ENCODE measurements at regions not wholly inside any gene's neighbourhood (a gene's known extent, or its start where the extent isn't known, plus 50 kb on each side); places are given as distances from the start of the nearest gene placed in this dataset.

DNA sequence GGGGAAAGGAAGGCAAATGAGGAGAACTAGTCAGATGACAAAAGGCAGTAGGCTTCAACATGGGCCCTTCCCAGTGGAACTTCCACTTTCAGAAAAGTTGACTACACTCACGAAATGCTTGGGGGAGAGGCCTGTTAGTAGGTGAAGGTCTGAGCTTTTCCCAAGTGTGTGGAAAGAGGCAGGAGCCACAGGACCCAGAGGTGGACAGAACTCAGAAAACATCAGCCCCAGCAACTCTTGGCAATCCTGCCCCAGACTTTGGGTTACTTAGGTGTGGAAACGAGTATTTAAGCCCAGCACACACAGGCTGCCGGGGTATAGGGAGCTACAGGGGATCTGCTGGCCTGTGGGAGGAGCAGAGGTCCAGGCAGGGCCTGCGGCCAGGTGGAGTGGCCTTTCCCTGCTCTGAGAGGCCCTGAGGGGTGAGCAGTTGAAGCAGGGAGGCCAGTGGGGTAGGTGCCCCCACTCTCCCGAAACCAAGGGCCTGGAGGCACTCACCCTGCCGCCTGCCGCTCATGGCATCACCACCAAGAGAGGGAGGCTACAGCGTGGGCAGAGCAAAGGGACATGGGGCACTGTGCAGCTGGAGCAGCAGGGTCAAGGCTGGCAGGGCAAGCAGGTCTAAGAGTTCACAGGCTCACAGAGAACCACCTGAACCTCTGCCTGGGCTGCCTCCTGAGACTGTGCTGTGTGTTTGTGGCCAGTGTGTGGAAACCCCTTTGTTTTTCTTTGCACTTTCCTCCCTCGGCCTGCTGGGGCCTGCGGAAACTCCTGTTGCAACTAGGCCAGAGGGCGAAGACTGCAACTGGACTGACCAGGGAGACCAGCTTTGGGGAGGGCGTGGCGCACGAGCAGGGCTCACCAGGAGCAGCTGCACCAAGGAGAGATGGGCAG, 130.7 kb upstream of the SERTAD2 start:
- H3K27me3 ChIP-seq (replicated peaks; ENCODE audit: insufficient read depth, low read depth, low read length, poor library complexity): no peaks in the 10 kb centered on the region
- no TSS peak for BruUV-seq (replicated peaks)
- TF ChIP-seq EZH2 (IDR thresholded peaks at IDR 0.05; ENCODE audit: borderline replicate concordance, low read depth, low read length, poor library complexity, severe bottlenecking) (no peak), CTCF (conservative IDR thresholded peaks at IDR 0.05; ENCODE audit: low read depth, low read length) (no peak)

GRCh38 chr2:64785245-64785644, 131.5 kb upstream of the SERTAD2 start:
- H3K4me3 ChIP-seq (ENCODE audit: low read depth, low read length, poor library complexity, severe bottlenecking): no peak overlapping the region
- ChIA-PET CTCF (no interaction called here), POLR2A (ENCODE audit: low non-redundant PET) (no interaction called here)
- H3K9me3 ChIP-seq (ENCODE audit: low read depth, low read length, poor library complexity, severe bottlenecking): no peaks in the 10 kb centered on the region
- H3K4me1 ChIP-seq (ENCODE audit: insufficient read depth, low read length, poor library complexity, severe bottlenecking): no peaks in the 10 kb centered on the region
- H3K27me3 ChIP-seq (replicated peaks; ENCODE audit: insufficient read depth, low read depth, low read length, poor library complexity): no peaks in the 10 kb centered on the region
- no peak overlapping the region for H3K27ac ChIP-seq (ENCODE audit: low read depth, low read length, poor library complexity, severe bottlenecking)
- no peak for DNase-seq (ENCODE audit: low spot score)
- BruUV-seq (replicated peaks): no TSS peak
- no peak for TF ChIP-seq CTCF (conservative IDR thresholded peaks at IDR 0.05; ENCODE audit: low read depth, low read length)
- TF ChIP-seq EZH2 (IDR thresholded peaks at IDR 0.05; ENCODE audit: borderline replicate concordance, low read depth, low read length, poor library complexity, severe bottlenecking): no peak
- no peaks in the 10 kb centered on the region for H3K36me3 ChIP-seq (ENCODE audit: insufficient read depth, low read length, poor library complexity, severe bottlenecking)
- intact Hi-C loops (cut with micrococcal nuclease; ENCODE audit: unreplicated experiment): no loop called here

More for the DNA sequence above, 130.7 kb upstream of the SERTAD2 start:
- CTCF ChIA-PET: no interaction called here
- POLR2A ChIA-PET (ENCODE audit: low non-redundant PET): no interaction called here
- H3K36me3 ChIP-seq (ENCODE audit: insufficient read depth, low read length, poor library complexity, severe bottlenecking): no peaks in the 10 kb centered on the region
- H3K9me3 ChIP-seq (ENCODE audit: low read depth, low read length, poor library complexity, severe bottlenecking): no peaks in the 10 kb centered on the region
- DNase-seq (ENCODE audit: low spot score): no peak
- H3K4me3 ChIP-seq (ENCODE audit: low read depth, low read length, poor library complexity, severe bottlenecking): no peak overlapping the region
- intact Hi-C loops (cut with micrococcal nuclease; ENCODE audit: unreplicated experiment): no loop called here
- no peak overlapping the region for H3K27ac ChIP-seq (ENCODE audit: low read depth, low read length, poor library complexity, severe bottlenecking)
- H3K4me1 ChIP-seq (ENCODE audit: insufficient read depth, low read length, poor library complexity, severe bottlenecking): no peaks in the 10 kb centered on the region

- POLR2A ChIA-PET (ENCODE audit: low non-redundant PET): interaction anchor here (0.7 kb wide), 1 partner anchor 78 kb away, joined by 31 read pairs; no protein-coding TSS in a partner anchor
- TF ChIP-seq CTCF (conservative IDR thresholded peaks at IDR 0.05; ENCODE audit: low read depth, low read length) (no peak), EZH2 (IDR thresholded peaks at IDR 0.05; ENCODE audit: borderline replicate concordance, low read depth, low read length, poor library complexity, severe bottlenecking) (no peak)
- CTCF ChIA-PET: no interaction called here
Observed at GRCh38 chr2:64786343-64787018, 132.8 kb upstream of the SERTAD2 start.

More at GRCh38 chr2:64786343-64787018, 132.8 kb upstream of the SERTAD2 start:
- H3K4me3 ChIP-seq (ENCODE audit: low read depth, low read length, poor library complexity, severe bottlenecking): no peak overlapping the region
- intact Hi-C loops (cut with micrococcal nuclease; ENCODE audit: unreplicated experiment): no loop called here
- H3K27ac ChIP-seq (ENCODE audit: low read depth, low read length, poor library complexity, severe bottlenecking): no peak overlapping the region
- H3K36me3 ChIP-seq (ENCODE audit: insufficient read depth, low read length, poor library complexity, severe bottlenecking): no peaks in the 10 kb centered on the region
- no peaks in the 10 kb centered on the region for H3K4me1 ChIP-seq (ENCODE audit: insufficient read depth, low read length, poor library complexity, severe bottlenecking)
- DNase-seq (ENCODE audit: low spot score): no peak
- H3K27me3 ChIP-seq (replicated peaks; ENCODE audit: insufficient read depth, low read depth, low read length, poor library complexity): no peaks in the 10 kb centered on the region
- BruUV-seq (replicated peaks): no TSS peak
- H3K9me3 ChIP-seq (ENCODE audit: low read depth, low read length, poor library complexity, severe bottlenecking): no peaks in the 10 kb centered on the region

Measured in A673 (cell line).